Spleen (tissue), 11 donors: ENCODE measurements at regions not wholly inside any gene's neighbourhood (a gene's known extent, or its start where the extent isn't known, plus 50 kb on each side); places are given as distances from the start of the nearest gene placed in this dataset.

Source experiments
- DNase-seq: peaks from one replicate; pipeline ENCODE4 v3.0.0-alpha.2; 2020
- H3K27ac ChIP-seq, 8 donors: fragments of 200-600 bp; sonication (generic) in 7 of 8; 1 replicate in 4 of 8; 2 replicates in 4 of 8; pipeline versions ENCODE4 v1.5.0 to v1.8.0; 2016 to 2021; ENCODE audit warnings: inconsistent platforms in 4 of 8, mild to moderate bottlenecking in 4 of 8, moderate library complexity in 1 of 8
- H3K27me3 ChIP-seq, 7 donors: fragments of 200-600 bp; sonication (generic) in 6 of 7; replicated peaks in 1 of 7; 1 replicate in 4 of 7; 2 replicates in 3 of 7; pipeline versions ENCODE4 v1.5.0 to v1.8.0; 2016 to 2021; ENCODE audit warnings: inconsistent platforms in 3 of 7, mild to moderate bottlenecking in 1 of 7
- H3K36me3 ChIP-seq, 6 donors: fragments of 200-600 bp; sonication (generic) in 5 of 6; 1 replicate in 4 of 6; 2 replicates in 2 of 6; pipeline versions ENCODE4 v1.5.0 to v1.8.0; 2016 to 2021; ENCODE audit warnings: inconsistent platforms in 2 of 6
- H3K4me1 ChIP-seq, 6 donors: fragments of 200-600 bp; sonication (generic) in 5 of 6; 1 replicate in 3 of 6; 2 replicates in 3 of 6; pipeline versions ENCODE4 v1.5.0 to v1.8.0; 2016 to 2021; ENCODE audit warnings: inconsistent platforms in 3 of 6
- H3K4me3 ChIP-seq, 8 donors: fragments of 200-600 bp; sonication (generic) in 7 of 8; 1 replicate in 4 of 8; 2 replicates in 4 of 8; pipeline versions ENCODE4 v1.5.0 to v1.8.0; 2016 to 2021; ENCODE audit warnings: inconsistent platforms in 4 of 8, mild to moderate bottlenecking in 4 of 8, moderate library complexity in 2 of 8
- H3K9me3 ChIP-seq, 8 donors: fragments of 200-600 bp; sonication (generic) in 7 of 8; 1 replicate in 4 of 8; 2 replicates in 4 of 8; pipeline versions ENCODE4 v1.5.0 to v1.8.0; 2016 to 2021; ENCODE audit warnings: inconsistent platforms in 4 of 8
- CTCF ChIP-seq, 11 experiments: fragments of 200-600 bp in 7 of 11; fragments of 450-650 bp in 4 of 11; sonication (generic) in 4 of 11; IDR thresholded peaks in 8 of 11; conservative IDR thresholded peaks in 3 of 11; 1 replicate in 7 of 11; 2 replicates in 4 of 11; pipeline versions ENCODE4 v1.4.0 to v1.8.0; 2016 to 2021; ENCODE audit warnings: antibody characterized with exemption in 11 of 11, inconsistent platforms in 4 of 11, mild to moderate bottlenecking in 1 of 11
- POLR2A ChIP-seq, 3 donors: fragments of 450-650 bp; IDR thresholded peaks; one replicate each; pipeline ENCODE4 v1.5.1; 2017; ENCODE audit warnings: antibody characterized with exemption in 3 of 3, mild to moderate bottlenecking in 1 of 3
- POLR2AphosphoS5 ChIP-seq, 3 donors: sonication (generic); formaldehyde crosslinking; IDR thresholded peaks; one replicate each; pipeline ENCODE4 v1.5.1; 2017; ENCODE audit warnings: antibody characterized with exemption in 3 of 3
- WGBS, 5 donors: extraction: QIAGEN DNeasy Blood & Tissue Kit in 3 of 5; methylation state at CpG; one replicate each; pipeline versions ENCODE4 v1.1.5 to v1.1.7; 2013 to 2018; 5-methylcytosine and 5-hydroxymethylcytosine counted together
- intact Hi-C: fragments of 100-400 bp; cut with DNase I; formaldehyde crosslinking; loops from one replicate; pipeline ENCODE4 v1.15.0; 2023; ENCODE audit warnings: low total_unique reads
- donor health status: healthy with polysubstance abuse.
- donor health status: DM: no; HTN: no; CAD: no; lungs with moderate emphysema.
- donor health status: DM: no; HTN: no; CAD: no.
- donor health status: Bipolar disorder and iron deficiency.
- donor health status: healthy.
- donor health status: DM: no; HTN: no; CAD: no.
- donor health status: DM: yes; HTN: yes; CAD: no.

- Histone ChIP-seq H3K9me3 (peaks cover 0 to 46% (median 23%) of the 10 kb centered on the region in 8 donors), H3K4me1 (no peaks in the 10 kb centered on the region), H3K36me3 (no peaks in the 10 kb centered on the region), H3K27me3 (no peaks in the 10 kb centered on the region), H3K27ac (no peak overlapping the region), H3K4me3 (no peak overlapping the region)
- TF ChIP-seq CTCF (IDR thresholded peaks at IDR 0.05 in 8 of 11, conservative IDR thresholded peaks at IDR 0.05 in 3 of 11) (no peak), POLR2AphosphoS5 (IDR thresholded peaks at IDR 0.05) (no peak), POLR2A (IDR thresholded peaks at IDR 0.05) (no peak)
- WGBS, 5 donors = 82 to 96% (median 88%) methylated on average over 3 of the region's 3 CpGs
- no peak for DNase-seq
- intact Hi-C loops = no loop called here
Measured at GRCh38 chr3:83813176-83813575, 1145.6 kb upstream of the CADM2 start.

- no peak for DNase-seq
- TF ChIP-seq POLR2AphosphoS5 (IDR thresholded peaks at IDR 0.05) = no peak
- TF ChIP-seq POLR2A (IDR thresholded peaks at IDR 0.05) = no peak
- TF ChIP-seq CTCF (IDR thresholded peaks at IDR 0.05 in 8 of 11, conservative IDR thresholded peaks at IDR 0.05 in 3 of 11) = no peak
- Histone ChIP-seq H3K27ac (no peak overlapping the region), H3K36me3 (no peaks in the 10 kb centered on the region), H3K27me3 (no peaks in the 10 kb centered on the region), H3K9me3 (peaks cover 0 to 19% (median 10%) of the 10 kb centered on the region in 8 donors), H3K4me3 (no peak overlapping the region), H3K4me1 (no peaks in the 10 kb centered on the region)
- 85 to 100% (median 92%) methylated on average over 1 of the region's 1 CpG for WGBS, 5 donors
- intact Hi-C loops = no loop called here
Measured at GRCh38 chr3:83816653-83817052, 1142.1 kb upstream of the CADM2 start.

- H3K4me3 ChIP-seq = no peak overlapping the region
- no peaks in the 10 kb centered on the region for H3K27me3 ChIP-seq
- H3K9me3 ChIP-seq = peaks cover 0 to 3% (median 0%) of the 10 kb centered on the region in 8 donors
- WGBS, 5 donors = 83 to 93% (median 86%) methylated on average over 8 of the region's 8 CpGs
- TF ChIP-seq POLR2A (IDR thresholded peaks at IDR 0.05) (no peak), CTCF (IDR thresholded peaks at IDR 0.05 in 8 of 11, conservative IDR thresholded peaks at IDR 0.05 in 3 of 11) (no peak), POLR2AphosphoS5 (IDR thresholded peaks at IDR 0.05) (no peak)
- no peaks in the 10 kb centered on the region for H3K4me1 ChIP-seq
- H3K36me3 ChIP-seq = no peaks in the 10 kb centered on the region
- no peak overlapping the region for H3K27ac ChIP-seq
- intact Hi-C loops = no loop called here
- DNase-seq = no peak
Measured at GRCh38 chr3:83821506-83821905, 1137.3 kb upstream of the CADM2 start.

GRCh38 chr3:83823095-83823494, 1135.7 kb upstream of the CADM2 start:
- intact Hi-C loops = no loop called here
- WGBS, 5 donors = 27 to 55% (median 38%) methylated on average over 1 of the region's 1 CpG

More at GRCh38 chr3:83823095-83823494, 1135.7 kb upstream of the CADM2 start:
- Histone ChIP-seq H3K27ac (no peak overlapping the region), H3K27me3 (no peaks in the 10 kb centered on the region), H3K36me3 (no peaks in the 10 kb centered on the region), H3K4me1 (no peaks in the 10 kb centered on the region), H3K9me3 (peaks cover 0 to 3% (median 0%) of the 10 kb centered on the region in 8 donors), H3K4me3 (no peak overlapping the region)
- no peak for TF ChIP-seq POLR2AphosphoS5 (IDR thresholded peaks at IDR 0.05)
- TF ChIP-seq CTCF (IDR thresholded peaks at IDR 0.05 in 8 of 11, conservative IDR thresholded peaks at IDR 0.05 in 3 of 11) = no peak
- no peak for TF ChIP-seq POLR2A (IDR thresholded peaks at IDR 0.05)
- DNase-seq = no peak
